HG03196 (cell line): ENCODE measurements at regions not wholly inside any gene's neighbourhood (a gene's known extent, or its start where the extent isn't known, plus 50 kb on each side); places are given as distances from the start of the nearest gene placed in this dataset.

Experiments used
- ATAC-seq: cut with Tn5 transposase; IDR thresholded peaks from one replicate; pipeline ENCODE4 v1.9.1; 2021; ENCODE audit not compliant: unreplicated experiment

DNA sequence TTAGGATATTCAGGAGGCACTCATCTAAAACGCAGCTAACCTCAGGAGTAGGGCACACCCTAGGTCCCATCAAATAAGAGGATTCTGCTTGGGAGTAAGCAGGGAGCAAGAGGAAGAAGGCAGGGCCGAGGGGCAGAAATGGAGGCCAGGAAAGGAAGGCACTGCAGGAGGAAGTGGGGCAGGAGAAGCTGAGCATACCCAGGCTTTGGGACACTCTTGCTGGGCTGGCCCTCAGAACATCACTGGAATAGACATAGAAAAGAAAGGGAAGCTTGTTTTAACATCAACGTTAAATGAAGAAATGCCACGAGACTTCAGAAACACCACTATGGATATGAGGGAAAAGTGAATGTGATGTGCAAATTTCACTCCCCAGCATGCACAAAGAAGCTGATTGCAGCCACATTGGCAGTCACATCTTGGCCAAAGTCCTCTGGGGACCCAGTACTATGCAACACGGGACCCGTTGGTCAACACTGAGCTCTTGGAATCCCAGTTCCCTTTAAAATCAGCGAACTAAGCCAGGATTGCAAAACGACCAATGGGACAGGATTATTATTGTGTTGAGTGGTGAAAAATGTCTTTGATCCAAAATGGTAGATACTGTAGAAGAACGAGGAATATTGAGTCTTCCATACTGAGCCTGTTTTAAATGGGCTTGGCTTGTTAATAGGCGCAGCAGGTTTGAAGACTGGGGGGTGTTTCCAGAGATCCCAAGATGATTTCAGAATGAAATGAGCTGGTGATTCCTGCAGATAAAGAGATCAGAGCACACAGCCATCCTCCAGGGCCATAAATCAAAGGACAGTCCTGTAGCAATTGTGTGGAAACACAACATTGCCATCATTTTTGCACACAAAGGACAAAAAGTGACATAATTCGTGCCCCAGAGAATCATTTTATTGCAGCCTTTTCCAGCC is 152.4 kb downstream of the TOMM20 start:
- ATAC-seq, result no peak

DNA sequence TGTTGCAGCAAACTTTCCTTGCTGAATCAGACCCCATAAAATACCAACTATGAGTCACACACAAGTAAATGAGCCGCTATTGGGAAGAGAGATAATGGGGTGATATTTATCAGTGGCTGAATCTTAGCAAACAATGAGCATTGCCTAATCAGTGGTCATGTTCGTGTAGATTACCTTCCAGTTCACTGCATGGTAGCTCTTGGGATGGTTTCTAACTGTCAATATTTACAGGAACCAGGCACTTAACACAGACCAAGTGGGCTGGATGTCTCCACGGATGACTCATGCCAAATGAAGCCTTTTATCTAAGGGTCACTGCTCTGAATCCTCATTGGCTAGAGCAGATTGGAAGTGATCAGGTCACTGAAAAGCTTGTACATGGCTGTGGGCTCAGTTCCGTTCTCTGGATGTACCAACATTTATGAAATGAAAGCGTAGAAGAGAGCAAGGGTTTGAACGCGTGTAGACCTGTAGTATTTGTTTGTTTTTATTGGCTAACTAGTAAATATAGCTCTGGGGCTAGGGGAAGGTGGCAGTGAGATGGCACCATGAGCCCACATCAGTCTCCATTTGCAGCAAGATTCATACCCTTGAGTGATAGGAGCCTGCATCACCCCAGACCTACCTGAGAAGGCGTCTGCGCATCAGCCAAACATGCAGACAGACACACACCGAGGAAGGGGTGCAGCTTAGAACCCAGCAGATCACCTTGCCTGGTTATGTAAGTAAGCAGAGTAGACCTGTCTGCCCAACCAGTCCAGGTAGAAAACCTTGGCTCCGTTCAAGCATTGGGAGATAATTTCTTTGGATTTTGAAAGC is 153.3 kb downstream of the TOMM20 start:
- no peak for ATAC-seq

DNA sequence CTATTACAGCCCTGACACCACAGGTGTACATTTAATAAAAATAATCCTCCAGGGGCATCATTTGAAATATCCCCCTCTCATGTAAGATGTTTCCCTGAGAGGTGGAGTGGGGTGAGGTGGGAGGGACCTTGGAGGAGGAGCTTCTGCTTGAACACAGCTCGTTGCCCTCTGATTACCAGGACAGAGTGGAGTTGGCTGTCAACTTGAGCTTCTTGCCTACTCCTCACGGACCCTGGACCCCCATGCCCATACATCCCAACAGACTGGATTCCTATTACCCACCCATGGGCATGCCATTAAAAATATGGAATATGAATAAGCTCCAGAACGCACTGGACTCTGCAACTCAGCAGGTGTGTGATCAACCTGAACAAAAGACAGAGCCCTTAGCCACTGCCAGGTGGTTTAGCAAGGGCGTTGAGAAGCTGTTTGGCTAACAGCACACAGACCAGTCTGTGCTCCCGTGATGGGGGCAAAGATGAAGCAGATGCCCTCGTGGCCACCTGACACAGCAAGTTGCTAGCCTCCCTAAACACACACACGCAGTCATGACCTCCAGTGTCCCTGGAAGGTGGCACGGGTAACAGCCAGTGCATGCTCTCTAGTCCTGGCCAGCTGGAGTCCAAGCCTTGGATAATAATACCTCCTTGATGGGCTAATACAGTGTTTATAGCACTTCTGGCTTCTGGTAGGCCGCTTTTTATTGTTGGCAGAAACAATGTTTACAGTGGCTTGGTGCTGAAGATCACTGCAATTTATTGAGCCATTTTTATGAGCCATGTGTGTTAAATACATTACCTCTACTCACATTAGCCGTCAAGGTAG is 155.0 kb downstream of the TOMM20 start:
- ATAC-seq, result no peak

DNA sequence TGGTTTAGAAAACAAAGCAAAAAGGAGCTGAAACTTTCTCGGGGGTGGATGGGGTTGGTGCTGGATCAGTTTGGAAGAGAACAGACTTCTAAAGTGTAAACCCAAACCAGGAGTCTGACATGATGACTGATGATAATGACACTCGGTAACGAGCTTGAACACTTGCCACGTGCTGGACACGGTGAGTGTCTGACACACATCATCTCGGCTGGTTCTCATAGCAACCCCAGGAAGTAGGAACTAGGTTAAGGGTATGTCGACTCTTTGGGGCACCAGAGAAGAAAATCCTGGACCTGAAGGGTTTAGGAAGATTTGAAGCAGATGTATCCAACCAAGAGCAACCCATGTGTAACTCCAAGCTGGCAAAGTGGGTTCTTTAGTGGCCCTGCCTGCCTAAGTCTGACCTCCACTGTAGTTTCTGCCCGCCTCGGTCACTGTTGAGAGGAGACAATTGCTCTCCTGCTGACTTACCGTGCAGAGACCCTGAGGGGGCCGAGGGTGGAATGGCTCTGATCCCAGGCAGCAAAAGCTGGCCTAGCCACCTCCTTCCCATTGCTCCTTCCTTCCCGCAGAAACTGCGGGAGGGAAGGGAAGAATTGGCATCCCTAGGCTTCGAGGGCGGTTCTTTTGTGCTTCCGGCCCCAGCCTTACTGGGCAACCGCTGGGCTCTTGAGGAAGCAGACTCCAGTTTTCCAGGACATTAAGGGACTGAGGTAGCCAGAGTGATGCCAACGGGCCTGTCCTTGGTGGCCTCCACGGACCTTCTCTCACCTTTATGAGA is 156.0 kb downstream of the TOMM20 start:
- ATAC-seq, result no peak

DNA sequence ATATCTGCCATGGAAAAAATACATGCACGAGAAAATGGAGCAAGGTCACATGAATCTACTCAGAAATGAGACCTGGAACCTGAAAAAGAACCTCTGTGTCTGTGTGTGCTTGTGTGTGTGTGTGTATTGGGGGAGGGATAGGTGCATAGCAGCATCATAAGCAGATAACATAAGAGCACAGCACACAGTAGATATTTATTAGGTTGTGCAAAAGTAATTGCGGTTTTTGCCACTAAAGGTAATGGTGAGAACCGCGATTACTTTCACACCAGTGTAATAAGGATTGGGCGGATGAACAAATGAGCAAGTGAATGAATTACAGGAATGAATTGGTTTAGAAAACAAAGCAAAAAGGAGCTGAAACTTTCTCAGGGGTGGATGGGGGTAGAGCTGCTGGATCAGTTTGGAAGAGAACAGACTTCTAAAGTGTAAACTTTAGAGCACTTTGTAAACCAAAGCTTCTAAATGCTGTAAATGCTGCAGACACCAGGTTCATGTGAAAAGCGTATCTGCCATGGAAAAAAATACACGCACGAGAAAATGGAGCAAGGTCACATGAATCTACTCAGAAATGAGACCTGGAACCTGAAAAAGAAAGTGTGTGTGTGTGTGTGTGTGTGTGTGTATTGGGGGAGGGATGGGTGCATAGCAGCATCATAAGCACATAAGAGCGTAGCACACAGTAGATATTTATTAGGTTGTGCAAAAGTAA is 156.9 kb downstream of the TOMM20 start:
- ATAC-seq, result peak; percentile 28

DNA sequence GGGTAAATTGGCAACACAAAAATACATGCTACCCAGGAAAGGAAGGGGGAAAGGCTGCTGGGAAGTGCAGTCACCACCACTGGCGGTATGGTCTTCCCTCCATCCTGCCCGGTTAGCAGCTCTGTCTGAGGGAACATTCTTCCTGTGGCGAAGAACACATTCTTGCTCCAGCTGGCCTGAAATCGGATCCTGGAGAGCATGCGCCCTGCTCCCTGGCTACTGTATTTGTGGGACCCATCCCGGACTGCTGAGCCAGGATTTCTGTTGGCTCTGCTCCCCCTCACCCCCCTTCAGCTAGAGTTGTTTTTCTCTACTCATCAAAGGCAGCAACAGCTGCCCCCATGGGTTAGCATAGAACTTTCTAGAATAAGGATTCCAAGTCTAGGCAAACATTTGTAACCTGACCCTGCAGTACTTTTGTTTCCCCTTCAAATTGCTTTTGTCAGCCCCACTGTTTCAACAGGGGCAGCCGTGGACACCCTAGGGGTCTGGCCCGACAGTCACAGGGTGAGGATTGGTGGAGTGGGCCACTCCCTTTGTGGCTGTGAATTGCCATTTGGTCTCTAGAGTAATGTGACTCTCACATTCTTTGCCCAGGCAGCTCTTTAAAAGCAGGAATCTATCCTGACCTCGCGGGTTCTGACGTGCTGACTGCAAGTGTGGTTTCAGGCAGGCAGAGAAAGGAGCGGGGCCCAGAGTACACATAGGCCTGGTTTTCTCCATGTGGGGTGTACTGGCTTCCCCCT is 157.7 kb downstream of the TOMM20 start:
- peak; percentile 43 for ATAC-seq

DNA sequence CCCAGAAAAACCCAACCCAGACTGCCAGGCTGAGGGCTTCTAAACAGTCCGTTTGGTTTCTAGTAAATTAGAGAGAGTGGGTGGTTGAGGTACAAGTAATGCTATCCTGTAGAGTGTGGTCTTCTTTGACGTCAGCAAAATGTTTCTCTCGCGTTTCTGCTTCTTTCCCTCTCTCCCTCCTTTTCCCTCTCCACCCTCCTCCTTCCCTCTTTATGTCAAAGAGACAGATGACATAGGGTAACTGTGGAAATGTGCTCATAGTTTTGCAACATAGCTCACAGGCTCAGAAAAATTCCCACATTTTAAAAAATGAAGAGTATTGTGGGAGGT is 158.3 kb downstream of the TOMM20 start:
- ATAC-seq, result no peak

DNA sequence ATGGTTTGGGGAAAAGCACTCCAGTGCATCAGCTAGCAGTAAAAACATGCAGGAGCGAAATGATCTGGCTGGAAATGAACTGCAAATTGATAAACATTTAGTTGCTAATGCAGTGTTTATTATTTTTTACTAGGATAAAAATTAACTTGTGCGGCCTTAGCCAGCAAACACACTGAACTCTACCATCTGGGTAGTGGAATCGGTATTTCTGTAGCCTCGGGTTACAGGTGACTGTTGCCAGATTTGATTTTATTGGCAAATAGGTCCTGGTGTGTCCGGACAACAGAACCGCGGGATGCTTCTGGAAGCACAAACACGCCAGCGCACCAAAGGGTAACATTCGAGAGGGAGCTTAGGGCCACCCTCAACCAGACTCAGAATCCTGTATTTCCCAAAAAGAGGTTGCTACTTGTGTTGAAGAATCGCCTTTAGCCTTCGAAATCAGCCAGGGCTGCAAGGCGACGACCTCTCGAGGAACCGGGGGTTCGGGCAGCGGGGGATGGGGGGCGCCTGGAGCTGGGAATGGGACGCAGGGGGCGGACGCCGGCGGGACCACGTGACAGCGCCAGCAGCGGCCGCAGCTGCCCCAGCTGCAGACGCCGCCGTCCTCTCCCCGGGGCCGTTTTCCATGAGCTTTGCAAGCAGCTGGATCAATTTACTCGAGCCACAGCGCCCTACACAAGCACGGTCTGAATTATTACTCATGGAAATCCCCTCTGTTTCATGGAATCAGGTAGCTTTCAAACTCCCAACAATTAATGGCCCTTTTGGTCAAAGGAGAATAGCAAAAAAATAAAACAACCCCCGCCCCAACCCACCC is 158.8 kb downstream of the TOMM20 start:
- ATAC-seq, result no peak

DNA sequence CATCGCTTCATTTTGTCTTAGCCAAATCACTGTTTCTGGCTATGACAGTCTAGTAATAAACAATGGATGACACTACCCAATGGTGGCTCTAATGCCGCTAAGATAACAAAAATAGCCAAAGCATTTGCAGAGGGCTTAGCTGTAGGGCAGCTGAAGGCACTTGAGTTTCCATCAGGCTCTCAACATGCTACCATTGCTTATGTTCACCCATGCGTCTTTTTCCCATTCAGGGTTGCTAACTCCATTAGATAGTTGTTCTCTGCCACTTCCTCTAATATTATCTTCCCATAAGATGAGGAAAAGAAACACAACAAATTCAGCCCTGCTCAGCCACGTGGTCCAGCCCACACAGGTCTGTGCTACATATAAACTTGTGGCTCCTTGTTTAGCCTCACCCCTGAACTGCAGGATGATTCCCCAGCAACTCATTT is 159.6 kb downstream of the TOMM20 start:
- ATAC-seq, result no peak

DNA sequence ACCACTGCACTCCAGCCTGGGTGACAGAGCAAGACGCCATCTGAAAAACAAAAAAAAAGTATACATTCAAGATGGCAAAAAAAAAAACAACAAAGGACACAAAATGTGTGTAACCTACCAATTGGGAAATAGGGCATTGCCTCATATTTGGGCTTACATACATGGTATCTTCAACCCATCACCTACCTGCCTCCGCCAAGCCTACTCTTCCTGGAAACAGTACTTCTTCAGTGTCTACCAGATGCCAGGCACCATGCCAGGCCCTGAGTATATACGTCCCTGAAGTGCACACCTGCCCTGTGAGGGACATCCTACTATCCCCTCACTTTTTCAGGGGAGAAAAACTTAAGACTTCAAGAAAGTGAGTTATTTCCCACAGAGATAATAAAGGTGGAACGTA is 160.2 kb downstream of the TOMM20 start:
- no peak for ATAC-seq

DNA sequence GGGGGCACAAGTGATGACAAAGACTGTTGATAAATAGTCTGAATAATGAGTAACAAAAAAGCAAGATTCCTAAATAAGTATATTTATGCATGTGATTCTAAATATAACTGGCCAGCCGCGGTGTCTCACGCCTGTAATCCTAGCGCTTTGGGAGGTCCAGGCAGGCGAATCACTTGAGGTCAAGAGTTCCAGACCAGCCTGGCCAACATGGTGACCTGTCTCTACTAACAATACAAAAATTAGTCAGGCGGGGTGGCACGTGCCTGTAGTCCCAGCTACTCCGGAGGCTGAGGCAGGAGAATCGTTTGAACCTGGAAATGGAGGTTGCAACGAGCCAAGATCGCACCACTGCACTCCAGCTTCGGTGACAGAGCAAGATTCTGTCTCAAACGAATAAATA is 161.5 kb downstream of the TOMM20 start:
- ATAC-seq, result no peak

DNA sequence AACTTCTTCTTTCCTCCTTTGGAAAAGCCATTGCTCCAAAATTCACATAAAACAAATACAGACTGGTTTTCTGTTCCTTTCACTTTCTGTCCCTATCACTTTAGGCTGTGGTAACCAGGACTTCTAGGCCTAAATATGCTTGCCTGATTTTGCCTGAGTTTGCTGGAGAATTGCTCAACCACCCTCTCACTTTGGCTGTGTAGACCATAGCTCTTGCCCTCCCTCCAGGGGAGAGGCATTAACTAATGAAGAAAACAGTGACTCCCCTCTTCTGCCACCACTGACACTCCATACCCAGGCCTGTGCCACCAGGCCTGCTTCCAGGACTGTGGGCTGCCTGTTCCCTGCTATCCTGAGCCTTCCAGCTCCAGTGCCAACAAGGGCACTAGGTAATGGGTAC is 163.5 kb downstream of the TOMM20 start:
- ATAC-seq, result no peak

DNA sequence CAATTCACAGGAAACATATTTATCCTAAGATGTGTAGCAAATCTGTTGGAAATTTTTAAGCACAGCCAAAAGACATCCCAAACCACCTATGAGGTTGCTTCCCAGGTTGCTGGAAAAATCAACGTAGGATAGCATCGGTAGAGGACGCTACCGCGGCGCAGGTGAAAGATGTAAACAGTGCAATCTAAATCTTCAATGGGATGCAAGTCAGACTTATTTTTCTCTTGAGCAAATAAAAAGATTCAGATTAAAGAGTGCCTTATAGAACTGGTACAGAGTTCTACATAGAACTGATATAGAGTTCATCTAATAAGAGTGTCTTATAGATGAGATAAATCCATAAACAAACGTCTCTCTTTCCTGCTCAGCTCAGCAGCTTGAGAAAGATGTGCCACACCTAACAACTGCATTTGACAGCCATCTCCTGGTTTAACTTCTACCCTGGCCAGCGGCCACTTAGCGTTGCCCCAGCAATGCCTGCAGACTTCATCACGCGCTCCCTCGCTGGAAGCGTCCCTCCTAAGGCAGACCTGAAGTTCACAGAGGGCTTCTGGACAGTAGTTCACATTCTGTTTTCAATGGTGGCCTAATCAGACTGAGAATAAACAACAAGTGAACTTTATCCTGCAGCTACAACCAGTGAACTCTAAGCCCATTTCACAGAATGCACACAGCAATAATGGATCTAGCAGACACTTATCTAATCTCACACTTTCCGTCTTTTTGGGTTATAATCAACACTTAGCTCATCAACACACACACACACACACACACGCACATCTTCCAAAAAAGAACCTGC is 164.5 kb downstream of the TOMM20 start:
- no peak for ATAC-seq

DNA sequence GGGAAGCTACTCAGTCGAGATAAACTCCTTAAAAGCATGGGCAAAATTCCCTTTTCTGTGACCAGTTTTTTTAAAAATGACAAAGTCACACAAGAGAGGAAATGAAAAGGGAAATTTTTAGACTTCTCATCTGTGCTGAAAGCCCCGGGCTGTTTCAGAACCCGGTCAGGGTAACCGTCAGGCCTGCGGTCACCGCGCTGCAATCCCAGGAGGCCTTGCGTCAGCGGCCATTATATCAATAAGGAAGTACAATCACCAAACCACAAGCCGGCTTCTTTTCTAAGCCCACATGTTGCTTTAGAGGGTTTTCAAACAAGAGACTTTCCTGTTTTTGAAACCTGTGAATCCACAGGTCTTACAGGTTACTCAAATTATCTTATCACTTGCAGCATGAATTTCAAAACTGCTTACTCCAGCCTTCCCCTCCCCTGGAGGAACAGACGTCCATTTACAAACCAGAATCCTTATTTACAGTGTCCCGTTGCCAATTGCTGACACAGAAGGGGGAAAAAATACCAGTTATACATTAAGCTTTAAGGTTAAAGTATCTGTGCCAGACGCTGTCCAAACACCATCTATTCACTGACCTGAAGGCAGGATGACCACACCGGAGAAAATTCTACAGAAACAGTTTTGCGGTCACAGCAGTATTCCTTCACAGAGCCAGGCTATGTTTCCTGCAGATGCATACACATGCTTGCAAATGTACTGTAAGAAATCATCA is 165.3 kb downstream of the TOMM20 start:
- peak; percentile 83 for ATAC-seq

DNA sequence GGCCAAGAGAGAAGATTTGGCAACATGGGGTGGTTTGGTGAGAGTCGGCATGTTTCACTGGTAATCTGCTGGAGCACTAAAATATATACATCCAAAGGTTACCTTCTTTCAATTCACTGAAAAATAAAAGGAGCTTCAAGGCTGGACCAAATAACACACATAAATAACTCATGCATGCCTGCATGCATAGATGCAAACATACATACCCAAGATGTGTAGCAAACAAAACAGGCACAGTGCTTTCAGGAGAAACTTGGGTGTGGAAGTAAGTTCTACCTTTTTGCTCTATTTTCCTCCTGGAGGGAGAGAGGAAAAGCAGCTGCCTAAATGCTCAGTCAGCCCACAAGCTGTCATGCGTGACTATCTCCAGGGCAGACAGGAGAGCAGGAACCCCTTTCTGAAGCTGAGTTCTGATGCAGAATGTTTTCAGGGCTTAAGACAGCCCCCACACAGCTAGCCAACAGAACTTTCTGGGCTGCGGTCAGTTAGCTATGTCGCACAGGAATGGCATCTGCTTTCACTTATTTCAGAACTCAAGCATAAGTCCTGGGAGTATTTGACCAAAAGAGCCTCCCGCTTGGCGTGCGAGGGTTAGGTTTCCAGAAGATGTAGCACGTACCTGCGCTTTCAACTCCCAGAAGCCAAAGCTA is 166.2 kb downstream of the TOMM20 start:
- peak; percentile 38 for ATAC-seq
